ENCODE measurements at regions not wholly inside any gene's neighbourhood (a gene's known extent, or its start where the extent isn't known, plus 50 kb on each side); places are given as distances from the start of the nearest gene placed in this dataset.

- TF ChIP-seq CTCF (IDR thresholded peaks at IDR 0.05; ENCODE audit: poor library complexity, severe bottlenecking) (no peak), RAD21 (conservative IDR thresholded peaks at IDR 0.05) (no peak), POLR2AphosphoS5 (IDR thresholded peaks at IDR 0.05) (no peak)
These were observed 262.8 kb upstream of the VCX start for GRCh38 chrX:7580127-7580526.

Data from neural cell (in vitro differentiated cells).